GM21515 (cell line): ENCODE measurements at regions not wholly inside any gene's neighbourhood (a gene's known extent, or its start where the extent isn't known, plus 50 kb on each side); places are given as distances from the start of the nearest gene placed in this dataset.

Experiments used
- ATAC-seq: cut with Tn5 transposase; IDR thresholded peaks from one replicate; pipeline ENCODE4 v1.9.1; 2021; ENCODE audit not compliant: unreplicated experiment

DNA sequence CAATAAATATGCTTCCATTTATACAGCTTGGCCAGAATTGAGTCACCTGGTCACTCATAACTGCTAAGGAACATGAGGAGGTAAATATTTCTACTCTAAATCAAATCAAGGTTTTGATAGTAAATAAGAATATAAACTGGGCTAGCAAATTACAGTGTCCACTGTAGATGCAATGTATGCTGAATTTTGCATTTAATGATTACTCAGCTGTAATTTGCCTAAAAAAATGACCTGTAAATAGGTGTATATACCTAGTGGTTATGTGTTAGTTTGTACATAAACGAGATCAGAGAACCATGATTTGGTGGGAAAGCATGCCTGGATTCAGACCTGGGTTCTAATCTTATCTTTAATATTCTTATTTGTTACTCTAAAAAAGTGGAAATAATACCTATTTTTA, 76.6 kb upstream of the CNTN1 start:
- ATAC-seq, result no peak

DNA sequence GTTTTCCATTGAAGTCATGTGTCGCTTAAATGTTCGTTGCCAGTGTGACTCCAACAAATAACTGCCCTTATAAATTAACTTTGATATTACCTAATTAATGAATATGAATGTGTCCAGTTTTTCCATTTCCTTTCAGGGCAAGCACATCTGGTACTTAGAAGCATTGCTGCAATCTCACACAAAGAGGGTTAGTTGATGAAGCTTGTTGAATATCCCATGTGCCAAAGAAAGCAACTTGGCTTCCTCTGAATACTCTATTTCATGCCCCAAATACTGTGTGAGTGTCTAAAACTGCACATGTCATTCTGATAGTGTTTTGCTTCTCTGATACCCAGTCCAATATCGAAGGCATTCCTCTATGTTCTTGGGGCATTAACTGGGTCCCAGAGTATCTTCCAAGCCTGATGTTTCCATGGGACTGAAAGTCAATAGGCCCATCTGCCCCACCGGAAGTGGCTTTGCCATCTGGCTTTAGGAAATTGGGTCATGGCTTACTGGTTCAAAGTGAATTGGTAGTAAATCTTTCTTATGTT, 75.8 kb upstream of the CNTN1 start:
- no peak for ATAC-seq

DNA sequence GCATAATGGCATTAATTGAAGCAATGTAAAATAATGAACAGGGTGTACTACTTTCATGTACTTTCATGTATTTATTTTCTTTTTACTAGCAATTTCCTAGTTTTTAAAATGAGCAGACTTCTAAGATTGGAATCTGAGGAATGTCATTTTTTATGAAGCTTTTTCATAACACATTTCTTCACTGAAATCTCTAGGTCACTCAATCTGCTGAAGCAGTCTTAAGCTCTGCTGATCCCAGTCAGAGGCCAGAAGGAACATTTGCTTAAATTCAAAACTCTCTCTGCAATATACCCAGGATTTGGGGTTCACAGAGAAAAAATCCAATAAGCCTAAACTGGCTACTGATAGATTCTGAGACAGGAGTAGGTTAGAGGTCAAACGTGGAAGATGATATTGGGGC, 73.6 kb upstream of the CNTN1 start:
- no peak for ATAC-seq

DNA sequence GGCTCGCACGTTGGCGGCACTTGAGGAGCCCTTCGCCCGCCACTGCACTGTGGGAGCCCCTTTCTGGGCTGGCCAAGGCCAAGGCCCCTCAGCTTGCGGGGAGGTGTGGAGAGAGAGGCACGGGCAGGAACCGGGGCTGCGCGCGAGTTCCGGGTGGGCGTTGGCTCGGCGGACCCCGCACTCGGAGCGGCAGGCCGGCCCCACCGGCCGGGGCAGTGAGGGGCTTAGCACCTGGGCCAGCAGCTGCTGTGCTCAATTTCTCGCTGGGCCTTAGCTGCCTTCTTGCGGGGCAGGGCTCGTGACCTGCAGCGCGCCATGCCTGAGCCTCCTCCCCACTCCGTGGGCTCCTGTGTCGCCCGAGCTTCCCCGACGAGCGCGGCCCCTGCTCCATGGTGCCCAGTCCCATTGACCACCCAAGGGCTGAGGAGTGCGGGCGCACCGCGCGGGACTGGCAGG, 71.6 kb upstream of the CNTN1 start:
- ATAC-seq, result no peak

DNA sequence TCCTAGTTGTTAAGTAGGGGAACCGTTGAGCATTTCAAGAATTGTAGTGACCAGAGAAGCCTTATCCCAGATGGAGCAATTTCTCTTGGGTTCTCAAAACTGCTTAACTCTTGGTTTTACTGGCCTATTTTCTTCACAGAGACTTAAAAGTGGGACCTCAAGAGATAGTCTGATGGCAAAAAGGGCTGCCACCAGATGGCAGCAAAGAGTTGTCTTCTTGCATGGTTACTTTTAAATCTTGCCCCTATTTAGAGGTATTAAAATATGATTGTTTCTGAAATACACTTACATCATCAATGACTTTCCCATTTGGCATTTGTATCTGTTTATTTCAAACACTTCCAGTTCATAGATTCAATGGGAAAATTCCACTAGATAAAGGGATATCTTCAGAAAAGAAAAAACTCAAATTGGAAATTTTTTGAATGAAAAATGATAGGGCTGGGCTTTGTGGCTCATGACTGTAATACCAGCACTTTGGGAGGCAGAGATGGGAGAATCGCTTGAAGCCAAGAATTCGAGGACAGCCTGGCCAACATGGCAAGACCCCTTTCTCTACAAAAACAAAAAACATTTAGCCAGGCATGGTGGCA, 69.9 kb upstream of the CNTN1 start:
- no peak for ATAC-seq

DNA sequence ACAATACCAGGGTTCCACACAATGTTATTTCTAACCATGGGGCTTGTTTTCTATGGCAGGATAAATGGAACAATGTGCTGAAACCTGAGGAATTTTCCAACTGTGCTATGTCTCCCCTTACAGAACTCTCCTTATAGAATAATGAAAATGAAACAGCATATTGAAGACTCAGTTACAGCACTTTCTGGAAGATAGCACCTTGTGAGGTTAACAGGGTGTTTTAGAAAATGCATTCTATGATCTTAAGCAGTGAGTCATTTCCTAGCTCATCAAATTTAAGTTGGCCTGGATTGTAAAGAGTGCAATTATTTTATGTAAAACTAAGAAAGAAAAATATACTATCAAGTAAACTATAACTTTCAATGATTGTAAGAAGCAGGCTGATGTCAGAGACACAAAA, 60.1 kb upstream of the CNTN1 start:
- no peak for ATAC-seq

DNA sequence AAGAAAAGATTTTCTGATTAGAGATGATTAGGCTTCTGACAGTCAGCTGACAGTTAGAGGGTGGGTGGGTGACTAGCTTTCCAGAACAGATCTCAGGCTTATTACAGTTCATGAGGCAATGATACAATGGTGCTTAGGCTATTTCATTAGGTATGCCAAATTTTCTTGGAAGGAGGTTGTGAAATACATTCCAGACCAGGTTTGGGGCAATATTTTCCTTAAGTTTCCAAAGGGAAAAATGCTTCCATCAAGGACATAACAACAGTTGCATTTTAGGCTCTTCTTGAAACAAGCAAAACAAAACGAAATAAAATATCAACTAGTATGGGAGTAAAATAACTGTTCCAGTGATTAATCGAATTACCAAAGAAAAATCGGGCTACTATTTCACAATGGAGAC, 59.3 kb upstream of the CNTN1 start:
- ATAC-seq, result no peak

DNA sequence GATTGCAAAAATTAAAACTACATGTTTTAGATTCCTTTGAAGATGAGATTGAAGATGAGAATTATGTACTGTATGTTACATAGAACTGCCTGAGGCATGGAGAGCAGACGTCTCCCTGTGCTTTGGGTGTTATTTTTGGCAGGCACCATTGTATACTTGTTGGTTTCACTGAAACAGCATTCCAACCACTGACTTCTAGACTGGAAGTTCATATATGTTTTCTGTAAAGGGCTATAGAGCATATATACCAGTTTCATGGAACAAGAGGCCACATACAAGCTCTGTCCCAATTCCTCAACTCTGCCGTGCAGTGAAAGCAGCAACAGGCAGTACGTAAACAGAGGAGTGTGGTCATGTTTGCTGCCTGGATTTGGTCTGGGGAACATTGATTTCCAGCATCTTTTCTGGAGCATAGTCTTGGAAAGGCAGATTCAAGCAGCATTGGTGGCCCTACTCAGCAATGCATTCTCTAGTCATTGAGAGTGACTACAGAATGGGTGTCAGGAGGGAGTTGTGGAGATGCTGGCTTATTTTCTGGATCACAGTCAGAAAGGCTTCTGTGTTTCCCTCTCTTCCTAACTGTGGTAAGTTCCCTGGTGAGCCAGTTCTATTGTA, 57.6 kb upstream of the CNTN1 start:
- no peak for ATAC-seq

DNA sequence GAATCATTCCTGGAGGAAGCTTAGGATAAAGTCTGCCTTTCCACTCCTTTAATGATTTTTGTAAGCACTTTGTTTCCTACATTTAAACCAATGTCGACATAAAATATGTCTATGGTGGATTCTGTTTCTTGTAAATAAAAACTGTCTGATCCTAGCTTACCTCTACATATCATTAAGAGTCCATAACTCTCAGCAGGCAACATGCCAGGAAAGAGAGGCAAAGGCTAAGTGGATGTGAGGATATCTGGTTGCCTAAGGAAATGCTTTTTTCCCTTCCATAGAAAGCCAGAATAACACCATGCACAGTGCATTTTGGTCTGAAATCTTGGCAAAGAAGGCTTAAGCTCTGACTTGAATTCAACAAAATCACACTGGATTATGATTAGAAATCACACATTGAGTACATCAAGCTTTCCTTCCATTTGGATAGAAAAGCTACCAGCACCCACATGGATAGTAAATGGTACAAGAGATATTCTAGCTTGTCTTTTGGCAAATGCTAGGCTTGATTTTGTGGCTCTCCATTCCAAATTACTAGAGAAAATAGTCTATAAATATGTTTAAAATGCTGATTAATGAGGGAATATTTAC, 57.0 kb upstream of the CNTN1 start:
- ATAC-seq, result no peak
